NAMALWA (cell line): ENCODE measurements at regions not wholly inside any gene's neighbourhood (a gene's known extent, or its start where the extent isn't known, plus 50 kb on each side); places are given as distances from the start of the nearest gene placed in this dataset.
"Not testable (repeated sequence)": the region's sequence is repeated elsewhere in the genome, so short reads cannot be mapped to it uniquely, and the experiment has no call there.

Experiments
- DNase-seq: peaks from one replicate; pipeline ENCODE4 v3.0.0-alpha.2; 2015; ENCODE audit warnings: low spot score

DNA sequence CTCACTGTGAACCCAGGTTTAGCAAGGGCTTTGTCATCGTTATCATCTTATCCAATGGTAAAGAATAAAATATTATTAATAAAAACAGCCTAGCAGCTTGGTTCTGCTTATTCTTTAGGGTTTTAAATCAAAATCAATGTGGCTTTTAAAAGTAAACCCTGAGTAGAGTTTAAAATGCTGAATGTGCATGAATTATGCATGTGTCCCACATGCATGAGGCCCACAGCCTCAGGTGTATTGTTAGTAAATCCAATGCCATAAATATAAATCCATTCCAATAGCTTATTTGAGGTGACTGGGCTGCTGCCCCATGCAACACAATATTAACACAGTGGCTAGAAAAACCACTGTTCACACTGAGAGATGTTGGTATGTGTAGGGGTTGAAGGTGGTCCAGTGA, 254.1 kb downstream of the HNMT start:
- DNase-seq = no peak

DNA sequence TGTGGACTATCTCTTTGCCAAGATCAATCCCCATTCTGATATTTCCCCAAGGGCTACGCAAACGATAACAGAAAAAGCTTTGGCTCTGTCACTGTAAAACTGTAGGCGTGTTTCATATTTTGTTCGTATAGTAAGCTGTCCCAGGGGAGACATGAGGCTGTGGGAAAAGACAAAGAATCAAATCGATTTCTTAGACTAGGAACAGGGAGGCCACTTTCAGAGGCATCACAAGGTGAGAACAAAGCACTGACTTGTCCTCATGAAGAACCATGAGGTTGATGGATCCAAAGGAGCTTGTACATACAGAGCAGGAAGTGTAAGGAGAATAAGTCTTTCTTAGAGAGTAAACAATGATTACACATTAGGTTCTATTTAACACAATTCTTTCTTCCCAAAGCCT, 255.7 kb downstream of the HNMT start:
- no peak for DNase-seq

DNA sequence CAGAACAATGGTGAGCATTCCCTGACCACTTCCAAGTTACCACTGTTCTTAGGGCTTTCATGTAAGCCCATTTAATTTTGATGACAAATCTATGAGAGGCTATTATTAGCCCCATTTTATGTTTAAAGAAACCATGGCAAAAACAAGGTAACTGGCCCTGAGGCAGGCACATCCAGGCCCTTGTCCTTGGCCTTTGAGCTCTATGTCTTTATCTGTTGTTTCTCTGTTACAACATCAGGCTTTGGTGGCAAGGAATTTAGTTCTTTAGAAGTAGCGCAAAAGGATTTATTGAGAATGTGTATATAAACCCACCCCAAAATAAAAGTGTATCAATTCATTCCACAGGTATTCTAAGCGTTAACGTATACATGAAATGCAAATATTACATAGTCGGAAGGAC, 257.1 kb downstream of the HNMT start:
- DNase-seq = no peak

DNA sequence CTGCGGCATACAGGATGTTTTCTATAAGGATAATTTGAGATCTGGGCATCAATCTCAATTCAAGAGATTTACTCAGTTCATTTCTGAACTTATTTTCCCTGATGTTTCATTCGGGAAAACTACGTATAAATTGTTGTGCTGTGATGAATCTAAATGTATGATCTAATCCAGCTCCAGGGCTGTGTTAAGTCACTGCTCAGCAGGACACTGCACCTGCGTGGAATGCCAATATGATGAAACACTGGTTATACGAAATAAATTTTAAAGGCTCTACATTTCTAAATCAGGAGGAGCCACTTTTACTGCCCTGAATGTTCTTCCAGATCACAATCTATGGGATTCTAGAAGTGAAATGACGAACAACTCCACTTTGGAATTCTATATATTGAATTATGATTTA, 259.0 kb downstream of the HNMT start:
- no peak for DNase-seq

DNA sequence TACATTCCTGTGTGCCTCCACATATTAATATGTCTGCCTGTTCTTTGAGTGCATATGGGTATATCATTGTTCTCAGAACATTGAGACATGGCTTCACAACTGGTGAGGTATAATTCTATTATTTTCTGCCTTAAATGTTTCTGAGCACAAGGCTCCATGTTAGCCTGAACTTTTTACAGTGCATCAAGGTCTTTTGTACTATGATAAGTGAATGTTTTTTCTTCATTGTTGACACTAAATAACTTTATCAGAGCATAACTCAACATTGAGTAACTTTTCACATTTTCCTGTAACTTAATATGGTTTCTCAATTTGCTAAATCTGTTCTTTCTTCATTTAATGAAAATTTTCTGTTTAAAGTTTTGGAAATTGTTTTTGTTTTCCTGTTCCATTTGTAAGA, 262.9 kb downstream of the HNMT start:
- no peak for DNase-seq

DNA sequence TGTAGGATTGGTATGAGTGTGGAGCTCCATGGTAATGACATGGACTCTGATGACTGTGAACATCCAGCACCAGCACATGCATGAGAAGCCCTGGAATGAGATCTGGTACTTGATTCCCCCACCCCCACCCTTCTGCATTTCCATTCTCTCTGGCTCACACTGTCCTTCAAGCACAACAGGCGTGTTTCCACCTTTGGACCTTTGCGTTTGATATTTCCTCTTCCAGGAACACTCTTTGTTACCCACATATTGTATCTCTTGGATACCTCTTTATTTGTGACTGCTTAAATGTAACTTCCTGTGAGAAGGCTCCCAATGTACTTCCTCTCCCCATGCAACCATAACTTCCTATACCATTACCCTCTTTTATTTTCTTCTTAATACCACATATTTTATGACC, 263.8 kb downstream of the HNMT start:
- DNase-seq = no peak

DNA sequence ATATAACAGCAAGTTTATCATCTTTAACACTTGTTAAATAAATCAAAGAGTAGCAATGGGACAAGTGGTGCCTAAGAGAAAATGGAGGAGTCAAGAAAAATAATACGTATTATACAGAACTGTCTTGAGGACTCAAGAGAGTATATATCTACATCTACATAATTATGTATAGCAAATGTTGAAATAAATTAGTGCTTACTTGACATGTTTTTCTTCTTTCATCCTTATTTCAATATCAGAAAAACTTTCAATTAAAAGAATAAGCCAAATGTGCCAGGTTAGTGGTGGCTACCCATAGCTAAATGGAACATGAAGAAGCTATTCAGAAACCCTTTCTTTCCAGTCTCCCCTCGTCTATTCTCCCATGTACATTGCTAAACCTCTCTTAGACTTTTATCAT, 267.3 kb upstream of the SPOPL start:
- no peak for DNase-seq

DNA sequence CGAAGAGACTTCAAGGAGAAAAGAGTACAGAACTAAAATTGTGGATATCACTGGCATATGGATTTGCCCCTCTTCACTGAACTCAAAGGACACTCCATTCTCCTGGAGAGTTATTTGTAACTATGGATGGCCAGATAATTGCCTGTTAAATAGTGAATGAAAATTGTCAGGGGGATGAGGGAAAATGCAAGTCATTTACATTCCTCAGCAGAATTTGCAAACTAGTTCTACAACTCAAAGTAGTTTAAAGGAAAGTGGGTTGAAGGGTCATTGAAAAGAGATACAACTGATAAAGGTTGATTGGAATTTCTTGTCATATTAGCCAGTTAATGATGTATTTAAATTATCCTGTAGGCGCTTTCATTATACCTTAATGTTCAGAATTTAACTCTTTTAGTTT, 266.5 kb upstream of the SPOPL start:
- no peak for DNase-seq

DNA sequence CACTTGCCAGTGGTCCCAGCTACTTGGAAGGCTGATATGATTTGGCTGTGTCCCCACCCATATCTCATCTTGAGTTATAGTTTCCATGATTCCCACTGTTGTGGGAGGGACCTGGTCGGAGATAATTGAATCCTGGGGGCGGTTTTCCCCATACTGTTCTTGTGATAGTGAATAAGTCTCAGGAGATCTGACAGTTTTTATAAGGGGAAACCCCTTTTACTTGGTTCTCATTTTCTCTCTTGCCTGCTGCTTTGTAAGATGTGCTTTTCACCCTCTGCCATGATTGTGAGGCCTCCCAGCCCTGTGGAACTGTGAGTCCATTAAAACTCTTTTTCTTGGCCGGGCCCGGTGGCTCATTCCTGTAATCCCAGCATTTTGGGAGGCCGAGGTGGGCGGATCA, 265.4 kb upstream of the SPOPL start:
- no peak for DNase-seq

DNA sequence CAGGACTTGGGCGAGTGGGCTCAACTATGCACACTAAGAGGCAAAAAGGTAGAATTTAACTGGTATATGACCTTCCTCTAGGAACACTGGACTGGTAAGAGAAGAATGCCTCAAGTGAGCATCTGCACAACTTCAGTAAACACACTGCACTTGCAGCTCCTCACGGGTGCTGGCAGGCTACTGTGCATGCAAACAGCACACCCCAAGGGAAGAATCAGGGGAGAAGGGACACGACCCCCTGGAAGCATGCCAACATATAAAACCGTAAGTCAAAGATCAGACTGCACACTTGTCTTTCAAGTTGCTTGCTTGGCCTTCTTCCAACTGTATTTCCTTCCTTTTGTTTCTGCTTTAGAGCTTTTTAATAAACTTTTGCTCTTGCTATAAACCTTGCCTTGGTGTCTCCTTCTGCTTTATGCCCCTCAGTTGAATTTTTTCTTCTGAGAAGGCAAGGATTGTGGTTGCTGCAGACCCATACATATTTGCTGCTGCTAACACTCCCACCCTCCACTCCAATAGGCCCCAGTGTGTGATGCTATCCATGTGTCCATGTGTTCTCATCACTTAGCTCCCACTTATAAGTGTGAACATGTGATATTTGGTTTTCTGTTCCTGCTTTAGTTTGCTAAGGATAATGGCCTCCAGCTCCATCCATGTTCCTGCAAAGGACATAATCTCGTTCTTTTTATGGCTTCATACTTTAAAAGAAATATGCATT, 263.7 kb upstream of the SPOPL start:
- no peak for DNase-seq

DNA sequence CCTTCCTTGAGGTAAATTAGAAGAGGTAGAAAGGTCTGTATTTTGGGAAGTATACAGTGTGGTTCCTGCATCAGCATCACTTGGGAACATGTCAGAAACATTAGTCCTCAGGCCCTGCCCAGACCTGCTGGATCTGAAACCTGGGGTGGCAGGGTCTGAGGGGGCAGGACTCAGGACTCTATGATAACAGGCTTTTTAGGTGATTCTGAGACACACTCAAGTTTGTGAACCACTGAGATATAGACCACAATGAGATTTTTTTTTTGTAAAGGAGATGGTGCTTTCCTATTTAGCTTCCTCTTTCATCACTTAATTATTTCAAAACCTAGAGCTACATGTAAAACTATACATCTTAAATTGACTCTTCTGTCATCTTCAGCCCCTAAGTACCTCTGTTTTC, 262.7 kb upstream of the SPOPL start:
- no peak for DNase-seq

DNA sequence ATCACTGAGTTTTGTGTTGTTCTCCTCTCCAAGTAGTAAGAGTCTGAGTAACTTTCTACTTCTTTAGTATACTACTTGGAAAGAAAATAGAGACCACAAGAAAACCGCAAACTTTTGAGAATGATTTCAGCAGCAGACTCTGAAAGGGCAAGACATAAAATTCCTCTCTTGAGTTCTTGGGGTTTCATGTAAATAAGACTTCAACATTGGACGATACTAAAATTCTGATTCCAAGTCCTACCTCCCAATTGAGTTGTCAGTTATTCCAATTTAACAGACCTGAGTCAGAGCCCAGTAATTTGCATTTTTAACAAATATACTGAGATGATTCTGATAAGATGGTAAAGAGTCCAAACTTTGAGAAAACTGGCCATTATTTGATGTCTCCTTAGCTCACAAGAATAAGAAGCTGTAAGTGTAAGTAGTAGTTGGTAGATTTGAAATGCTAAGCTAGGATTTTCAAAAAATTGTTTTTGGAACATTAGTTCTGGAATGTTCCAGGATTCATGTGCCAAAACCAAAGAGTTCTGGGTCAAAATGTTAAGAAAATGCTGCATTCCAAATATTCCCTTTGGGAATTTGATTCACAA, 261.6 kb upstream of the SPOPL start:
- no peak for DNase-seq

DNA sequence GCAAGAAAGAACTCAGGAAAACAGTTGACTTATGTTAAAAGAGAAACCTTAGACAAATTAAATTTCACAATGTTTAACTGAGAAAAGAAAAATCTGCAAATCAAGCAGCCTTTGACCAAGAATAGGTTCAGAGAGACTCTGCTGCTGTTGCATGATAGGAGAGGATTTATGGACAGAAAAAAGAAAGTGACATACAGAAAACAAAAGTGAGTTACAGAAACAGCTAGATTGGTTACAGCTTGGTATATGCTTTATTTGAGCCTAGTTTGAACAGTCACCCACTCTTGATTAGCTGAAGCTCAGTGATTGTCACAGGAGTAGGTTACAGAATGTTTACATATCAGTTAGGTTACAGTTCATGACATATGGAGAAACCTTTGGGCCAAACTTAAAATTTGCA, 258.2 kb upstream of the SPOPL start:
- DNase-seq = no peak

DNA sequence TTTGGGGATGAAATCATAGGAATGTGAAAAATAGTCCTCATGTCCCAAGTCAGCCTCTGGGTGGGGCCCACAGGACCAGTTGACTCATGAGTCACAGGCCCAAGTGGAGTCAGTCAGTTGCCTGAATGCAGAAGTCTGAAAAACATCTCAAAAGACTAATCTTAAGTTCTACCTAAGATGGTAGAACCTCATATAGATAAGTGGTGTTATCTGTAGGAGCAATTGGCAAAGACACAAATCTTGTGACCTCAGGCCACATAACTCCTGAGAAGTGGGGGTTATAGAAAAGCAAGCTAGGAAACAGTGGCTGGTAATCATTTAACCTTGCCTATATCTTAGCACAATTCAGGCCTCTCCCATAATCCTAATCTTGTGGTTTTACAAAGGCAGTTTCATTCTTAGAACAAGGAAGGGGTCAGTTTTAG, 257.1 kb upstream of the SPOPL start:
- no peak for DNase-seq

DNA sequence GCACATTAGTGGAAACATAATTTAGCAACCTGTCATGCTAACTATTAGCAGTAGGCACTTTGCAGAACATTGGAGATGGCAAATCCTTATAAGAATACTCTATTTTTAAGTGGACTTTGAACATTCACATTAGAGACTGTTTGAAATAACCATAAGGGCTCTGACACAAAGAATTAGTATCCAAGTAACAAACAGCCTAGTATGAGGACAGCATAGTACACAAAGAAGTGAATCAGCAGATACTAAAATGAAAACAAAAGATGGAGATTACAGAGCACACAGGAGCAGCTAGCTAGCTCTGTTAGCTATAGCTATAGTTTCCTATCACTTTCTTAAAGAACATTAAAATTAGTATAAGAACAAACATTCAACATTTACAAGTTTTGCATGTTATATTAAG, 256.3 kb upstream of the SPOPL start:
- no peak for DNase-seq

DNA sequence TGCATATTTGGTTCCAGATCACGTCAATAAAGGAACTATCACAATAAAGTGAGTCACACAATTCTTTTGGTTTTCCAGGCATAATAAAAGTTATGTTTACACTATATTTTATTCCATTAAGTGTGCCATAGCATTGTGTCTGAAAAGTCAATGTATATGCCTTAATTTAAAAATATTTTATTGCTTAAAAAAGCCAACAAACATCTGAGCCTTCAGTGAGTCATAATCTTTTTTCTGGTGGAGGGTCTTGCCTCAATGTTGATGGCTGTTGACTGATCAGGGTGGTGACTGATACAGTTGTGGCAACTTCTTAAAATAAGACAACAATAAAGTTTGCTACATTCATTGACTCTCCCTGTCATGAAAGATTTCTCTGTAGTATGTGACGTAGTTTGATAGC, 254.3 kb upstream of the SPOPL start:
- no peak for DNase-seq

DNA sequence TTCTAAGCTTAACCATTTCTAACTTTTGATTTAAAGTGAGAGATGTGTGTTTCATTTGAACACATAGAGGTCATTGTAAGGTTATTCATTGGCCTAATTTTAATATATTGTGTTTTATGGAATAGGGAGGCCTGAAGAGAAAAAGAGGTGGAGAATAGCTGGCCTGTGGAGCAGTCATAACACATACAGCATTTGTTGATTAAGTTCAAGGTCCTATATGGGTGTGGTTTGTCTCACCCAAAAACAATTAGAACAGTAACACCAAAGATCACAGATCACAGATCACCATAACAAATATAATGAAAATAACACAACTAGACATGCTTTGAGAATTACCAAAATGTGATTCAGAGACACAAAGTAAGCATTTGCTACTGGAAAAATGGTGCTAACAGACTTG, 252.4 kb upstream of the SPOPL start:
- no peak for DNase-seq

DNA sequence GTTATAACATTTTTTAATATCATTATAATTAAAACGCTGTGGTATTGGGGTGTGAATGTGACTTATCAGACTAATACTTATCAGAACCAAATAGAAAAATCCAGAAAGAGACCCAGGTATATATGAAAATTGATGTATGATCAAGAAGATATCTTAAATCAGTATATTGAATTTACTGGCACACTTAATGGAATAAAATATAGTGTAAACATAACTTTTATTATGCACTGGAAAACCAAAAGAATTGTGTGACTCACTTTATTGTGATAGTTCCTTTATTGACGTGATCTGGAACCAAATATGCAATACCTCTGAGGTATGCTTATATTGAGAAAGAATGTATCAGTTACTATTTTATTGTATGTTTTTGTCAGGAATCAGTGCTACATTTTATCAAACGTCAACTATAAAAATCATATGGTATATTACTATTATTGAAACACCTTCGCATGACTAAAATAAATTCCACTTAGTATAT, 250.7 kb upstream of the SPOPL start:
- DNase-seq = not testable (repeated sequence)

DNA sequence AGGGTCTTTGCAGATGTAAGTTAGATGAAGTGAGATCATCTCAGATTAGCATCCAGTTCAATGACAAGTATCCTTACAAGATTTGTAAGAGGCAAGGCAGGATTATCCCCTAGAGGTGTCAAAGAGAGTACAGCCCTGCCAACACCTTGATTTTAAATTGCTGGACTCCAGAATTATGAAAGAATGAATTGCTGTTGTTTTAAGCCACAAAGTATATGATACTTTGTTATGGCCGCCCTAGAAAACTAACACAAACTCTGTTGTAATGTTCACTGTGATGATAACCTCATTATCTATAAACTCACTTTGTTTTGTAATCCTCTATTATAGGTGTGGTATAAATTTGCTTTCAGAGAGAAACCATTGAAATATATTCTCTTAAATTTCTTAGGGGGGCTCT, 249.0 kb upstream of the SPOPL start:
- DNase-seq = no peak

DNA sequence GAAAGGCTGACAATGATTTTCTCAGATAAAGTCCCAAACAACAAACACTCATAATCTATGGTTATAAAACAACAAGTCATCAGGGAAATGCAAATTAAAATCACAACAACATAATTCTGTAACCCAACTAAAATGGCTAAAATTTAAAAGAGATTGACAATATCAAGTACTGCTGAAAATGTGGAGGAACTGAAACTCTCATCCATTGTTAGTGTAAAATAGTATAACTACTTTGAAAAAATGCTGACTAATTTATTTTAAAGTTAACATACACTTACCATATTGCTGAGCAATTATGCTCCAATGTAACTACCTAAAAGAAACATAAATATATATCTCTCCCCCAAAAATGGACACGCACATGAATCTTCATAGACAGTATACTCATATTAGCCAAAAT, 245.9 kb upstream of the SPOPL start:
- DNase-seq = no peak

DNA sequence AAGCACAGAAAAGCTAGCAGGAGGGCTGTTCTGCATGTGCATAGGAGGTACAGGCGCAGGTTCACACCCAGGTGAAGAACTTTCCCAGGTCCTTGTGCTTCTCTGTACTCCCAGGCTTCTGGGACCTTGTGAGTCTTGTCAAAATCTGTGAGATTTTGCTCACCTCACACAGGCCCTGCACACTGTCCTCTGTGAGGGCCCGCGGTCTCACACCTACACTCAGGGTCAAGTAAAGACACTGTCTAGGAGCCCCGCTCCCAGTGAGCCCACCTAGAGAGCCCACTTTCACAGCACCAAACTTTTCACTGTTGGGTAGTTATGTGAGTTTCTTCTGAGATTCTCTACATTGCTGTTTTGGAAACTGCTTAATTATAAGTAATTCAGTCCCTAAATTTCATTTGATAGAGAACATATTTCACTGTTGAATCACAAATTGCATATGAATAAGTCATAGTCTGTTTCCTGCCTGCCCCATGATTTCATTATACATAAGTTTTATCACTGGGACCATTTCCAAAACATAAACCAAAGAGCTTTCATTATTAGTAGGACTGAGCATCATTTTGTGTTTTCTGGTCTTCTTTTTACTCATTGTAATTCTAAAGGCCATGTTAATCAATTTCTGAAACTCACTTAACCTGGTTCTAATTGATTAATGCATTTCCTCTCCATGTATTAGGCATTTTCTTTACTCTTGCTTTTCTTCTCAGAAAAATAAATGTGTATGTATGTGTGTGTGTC, 234.2 kb upstream of the SPOPL start:
- no peak for DNase-seq

DNA sequence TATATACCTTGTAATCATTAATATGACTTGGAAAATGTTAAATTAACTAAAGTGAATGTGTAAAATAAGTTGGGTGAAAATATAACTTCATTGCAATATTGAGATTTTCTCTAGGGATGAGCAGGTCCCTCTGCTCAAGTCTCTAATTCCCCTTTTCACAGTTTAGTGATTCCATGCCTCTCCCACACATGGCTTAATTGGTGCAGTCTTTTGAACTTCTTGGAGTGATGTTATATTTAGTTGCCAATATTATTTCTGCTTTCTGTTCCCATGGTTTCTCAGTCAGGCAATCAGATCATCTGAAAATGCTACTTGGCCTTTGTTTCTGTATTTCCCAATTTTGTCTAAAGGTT, 233.7 kb upstream of the SPOPL start:
- DNase-seq = no peak

DNA sequence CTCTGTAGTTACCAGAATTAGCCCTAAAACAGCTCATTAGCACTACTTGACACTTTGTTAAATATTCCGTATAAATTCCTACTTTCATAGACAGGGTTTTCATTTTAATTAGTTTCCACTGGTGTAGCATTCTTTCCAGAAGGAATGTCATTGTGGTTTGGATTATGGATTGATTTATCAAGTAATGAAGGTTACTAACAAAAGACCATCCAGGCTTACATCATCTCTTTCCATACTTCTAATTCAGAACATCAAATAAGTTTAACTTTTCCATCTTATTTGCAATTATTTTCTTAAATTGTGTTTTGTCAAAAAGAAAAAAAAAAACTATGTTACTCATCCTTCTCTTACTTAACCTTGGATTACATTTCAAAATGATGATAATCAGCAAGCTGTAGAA, 231.8 kb upstream of the SPOPL start:
- DNase-seq = no peak

DNA sequence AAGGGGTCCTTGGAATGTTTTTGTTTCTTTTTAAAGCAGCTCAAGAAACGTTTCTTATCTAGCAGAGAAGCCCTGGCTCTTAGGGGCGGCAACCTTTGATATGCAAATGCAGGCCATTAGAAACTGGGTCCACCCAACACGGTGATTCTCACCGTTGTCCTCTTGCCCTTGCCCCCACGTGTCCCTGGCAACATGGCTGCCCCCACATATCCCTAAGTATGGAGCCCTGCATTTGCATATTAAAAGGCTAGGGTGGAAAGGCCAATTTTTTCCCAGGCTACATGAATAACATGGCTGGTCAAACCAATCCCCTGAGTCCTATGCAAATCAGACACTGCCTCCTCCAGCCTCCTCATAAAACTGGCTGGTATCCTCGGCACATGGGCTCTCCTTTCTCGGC, 230.1 kb upstream of the SPOPL start:
- DNase-seq = no peak
